NCI-H2196 (cell line): ENCODE measurements at regions not wholly inside any gene's neighbourhood (a gene's known extent, or its start where the extent isn't known, plus 50 kb on each side); places are given as distances from the start of the nearest gene placed in this dataset.

Experiments
- DNase-seq: peaks from one replicate; lab custom pipeline; 2025; ENCODE audit not compliant: unreplicated experiment; lab: John Stamatoyannopoulos, UW

DNA sequence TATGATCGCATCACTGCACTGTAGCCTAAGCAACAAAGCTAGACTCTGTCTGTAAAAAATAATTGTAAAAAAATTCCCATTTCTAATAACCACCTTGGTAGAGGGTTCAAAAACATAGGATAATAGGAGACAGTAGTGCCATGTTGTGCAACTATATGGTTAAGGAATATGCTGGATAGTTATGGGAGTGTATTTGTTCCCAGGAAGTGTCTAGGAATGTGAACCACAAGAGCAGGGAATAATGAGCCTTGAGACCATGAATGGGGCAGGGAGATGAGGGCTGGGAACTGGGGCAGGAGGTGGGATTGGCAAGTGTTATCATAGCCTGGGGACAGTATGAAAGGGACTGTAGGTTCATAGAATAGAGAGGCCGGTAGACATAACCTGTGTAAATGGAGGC, 50.4 kb downstream of the RUSC2 start:
- no peak for DNase-seq

DNA sequence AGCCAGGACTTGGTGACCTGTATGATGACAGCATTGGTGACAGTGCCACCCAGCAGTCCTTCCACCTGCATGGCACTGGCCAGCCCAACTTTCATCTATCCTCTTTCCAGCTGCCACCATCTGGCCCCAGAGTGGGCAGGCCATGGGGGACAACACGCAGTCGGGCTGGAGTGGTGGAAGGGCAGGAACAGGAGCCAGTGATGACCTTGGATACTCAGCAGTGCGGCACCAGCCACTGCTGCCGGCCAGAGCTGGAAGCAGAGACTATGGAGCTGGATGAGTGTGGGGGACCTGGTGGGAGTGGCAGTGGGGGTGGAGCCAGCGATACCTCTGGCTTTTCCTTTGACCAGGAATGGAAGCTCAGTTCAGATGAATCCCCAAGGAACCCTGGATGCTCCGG, 56.9 kb downstream of the RUSC2 start:
- DNase-seq: no peak

DNA sequence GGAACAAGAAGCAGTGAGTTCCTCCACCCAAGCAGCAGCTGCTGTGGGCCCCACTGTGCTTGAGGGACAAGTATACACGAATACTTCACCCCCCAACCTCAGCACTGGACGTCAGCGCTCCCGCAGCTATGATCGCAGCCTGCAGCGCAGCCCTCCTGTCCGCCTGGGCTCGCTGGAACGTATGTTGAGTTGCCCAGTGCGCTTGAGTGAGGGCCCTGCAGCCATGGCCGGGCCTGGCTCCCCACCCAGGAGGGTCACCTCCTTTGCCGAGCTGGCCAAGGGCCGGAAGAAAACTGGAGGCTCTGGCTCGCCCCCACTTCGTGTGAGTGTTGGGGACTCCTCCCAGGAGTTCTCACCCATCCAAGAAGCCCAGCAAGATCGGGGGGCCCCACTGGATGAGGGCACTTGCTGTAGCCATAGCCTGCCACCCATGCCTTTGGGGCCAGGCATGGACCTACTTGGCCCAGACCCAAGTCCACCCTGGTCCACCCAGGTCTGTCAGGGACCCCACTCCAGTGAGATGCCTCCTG, 57.1 kb upstream of the TESK1 start:
- DNase-seq: no peak

DNA sequence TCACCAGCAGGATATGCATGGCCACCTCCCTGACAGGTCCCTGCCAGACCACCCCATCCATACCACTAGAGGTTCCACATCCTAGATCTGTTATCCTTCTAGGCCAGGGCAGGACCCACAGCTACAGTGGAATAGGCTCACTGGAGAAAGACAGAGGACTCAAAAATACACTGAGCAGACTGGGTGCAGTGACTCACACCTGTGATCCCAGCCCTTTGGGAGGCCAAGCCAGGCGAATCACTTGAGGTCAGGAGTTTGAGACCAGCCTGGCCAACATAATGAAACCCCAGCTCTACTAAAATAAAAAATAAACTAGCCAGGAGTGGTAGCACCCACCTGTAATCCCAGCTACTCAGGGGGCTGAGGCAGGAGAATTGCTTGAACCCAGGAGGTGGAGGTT, 56.5 kb upstream of the TESK1 start:
- no peak for DNase-seq

DNA sequence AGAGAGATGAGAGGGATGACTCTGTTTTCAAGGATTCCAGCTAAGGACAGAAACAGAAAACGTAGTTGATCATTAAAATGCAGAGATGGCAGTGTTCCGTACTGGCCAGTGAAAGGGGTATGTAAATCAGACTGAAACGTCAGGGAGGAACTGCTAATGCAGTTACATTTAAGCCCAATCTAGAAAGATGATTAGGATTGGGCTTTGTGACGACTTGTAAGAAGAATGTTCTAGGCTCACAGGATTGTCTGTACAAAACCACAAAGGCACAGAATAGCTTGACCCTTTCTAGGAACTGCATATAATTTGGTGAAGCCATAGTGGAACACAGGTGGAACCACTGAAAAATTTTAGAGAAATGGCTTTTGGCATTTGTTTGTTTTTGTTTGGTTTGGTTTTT, 55.6 kb upstream of the TESK1 start:
- DNase-seq: no peak

DNA sequence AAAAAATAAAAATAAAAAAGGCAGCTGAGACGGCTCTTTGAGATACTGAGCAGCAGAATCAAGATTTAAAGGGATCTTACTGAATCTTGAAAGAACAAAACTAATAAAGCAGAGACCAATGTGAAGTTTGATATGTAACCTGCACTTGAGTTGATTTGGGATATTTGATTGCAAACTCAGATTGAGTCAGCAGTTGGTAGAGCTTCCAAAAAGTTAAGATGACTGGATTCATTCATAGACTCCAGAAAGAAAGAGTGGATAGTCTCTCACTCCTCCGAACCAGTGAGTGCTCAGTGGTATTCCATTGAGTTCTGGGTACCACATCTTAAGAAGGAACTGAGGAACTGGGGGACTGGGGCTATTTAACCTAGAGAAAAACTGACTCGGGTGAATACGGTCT, 52.7 kb upstream of the TESK1 start:
- DNase-seq: no peak

DNA sequence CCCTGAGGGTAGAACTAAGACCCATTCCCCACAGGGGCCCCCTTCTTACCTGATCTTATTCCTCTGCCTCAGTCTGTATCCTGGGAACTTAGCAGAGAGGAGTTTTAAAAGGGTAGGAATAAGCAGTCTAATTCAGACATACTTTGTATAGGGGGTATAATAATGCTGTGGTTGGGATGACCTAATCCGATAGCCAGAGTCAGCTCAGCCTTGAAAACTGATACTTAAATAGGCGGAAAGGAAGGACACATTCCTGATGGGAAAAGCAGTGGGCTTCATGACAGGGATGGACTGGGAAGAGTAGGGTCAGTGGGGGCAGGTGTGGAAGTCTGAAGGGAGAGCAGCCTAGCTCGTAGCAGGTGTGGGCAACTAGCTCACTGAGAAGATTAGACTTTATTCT, 52.2 kb upstream of the TESK1 start:
- no peak for DNase-seq

DNA sequence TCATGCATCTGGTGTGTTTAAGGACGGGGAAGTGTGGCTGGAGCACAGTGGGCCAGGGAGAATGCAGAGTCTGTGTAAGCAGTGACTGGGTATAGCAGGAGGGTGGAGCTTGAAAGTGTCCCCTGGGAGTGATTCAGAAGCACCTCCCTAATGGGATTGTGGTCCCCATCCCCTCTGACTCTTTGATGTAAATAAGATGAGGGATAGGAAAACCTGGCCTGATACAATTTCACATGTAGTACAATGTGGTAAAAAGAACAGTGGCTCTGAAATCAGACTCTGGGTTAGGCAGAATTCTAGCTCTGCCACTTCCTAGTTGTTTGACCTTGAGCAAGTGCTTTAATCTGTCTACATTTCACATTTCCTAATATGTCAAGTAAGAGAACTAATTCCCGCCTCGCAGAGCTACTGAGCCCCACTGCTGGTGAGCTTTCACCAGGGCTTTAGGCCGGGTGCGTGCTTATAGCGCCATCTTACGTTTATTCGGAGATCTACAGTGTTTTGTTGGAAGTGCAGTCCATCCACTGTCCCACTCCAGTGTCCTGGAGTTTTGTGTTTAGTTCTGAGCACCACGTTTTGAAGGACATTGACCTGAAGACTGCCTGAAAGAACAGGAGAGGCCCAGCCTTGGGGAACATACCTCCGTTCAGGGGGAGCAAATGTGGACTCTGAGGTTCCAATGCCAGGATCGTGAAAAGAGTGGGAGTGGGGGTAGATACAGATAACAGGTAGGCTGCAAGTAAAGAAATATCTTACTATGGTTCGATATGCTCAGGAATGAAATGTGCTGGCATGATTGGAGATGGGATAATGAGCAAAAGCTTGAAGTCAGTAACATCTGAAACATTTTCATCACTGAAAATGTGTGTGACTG, 51.2 kb upstream of the TESK1 start:
- DNase-seq: peak; percentile 65

DNA sequence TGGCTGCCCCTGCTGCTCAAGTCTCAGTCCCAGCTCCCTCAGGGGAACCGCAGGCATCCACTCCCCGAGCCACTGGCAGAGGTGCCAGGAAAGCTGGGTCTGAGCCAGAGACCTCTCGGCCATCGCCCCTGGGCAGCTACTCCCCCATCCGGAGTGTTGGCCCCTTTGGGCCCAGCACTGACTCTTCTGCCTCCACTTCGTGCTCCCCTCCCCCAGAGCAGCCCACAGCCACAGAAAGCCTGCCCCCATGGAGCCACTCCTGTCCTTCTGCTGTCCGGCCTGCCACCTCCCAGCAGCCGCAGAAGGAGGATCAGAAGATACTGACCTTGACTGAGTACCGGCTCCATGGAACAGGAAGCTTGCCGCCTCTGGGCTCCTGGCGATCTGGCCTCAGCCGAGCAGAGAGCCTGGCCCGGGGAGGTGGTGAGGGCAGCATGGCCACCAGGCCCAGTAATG, 49.8 kb upstream of the TESK1 start:
- no peak for DNase-seq
